ENCODE measurements at regions not wholly inside any gene's neighbourhood (a gene's known extent, or its start where the extent isn't known, plus 50 kb on each side); places are given as distances from the start of the nearest gene placed in this dataset.

DNA sequence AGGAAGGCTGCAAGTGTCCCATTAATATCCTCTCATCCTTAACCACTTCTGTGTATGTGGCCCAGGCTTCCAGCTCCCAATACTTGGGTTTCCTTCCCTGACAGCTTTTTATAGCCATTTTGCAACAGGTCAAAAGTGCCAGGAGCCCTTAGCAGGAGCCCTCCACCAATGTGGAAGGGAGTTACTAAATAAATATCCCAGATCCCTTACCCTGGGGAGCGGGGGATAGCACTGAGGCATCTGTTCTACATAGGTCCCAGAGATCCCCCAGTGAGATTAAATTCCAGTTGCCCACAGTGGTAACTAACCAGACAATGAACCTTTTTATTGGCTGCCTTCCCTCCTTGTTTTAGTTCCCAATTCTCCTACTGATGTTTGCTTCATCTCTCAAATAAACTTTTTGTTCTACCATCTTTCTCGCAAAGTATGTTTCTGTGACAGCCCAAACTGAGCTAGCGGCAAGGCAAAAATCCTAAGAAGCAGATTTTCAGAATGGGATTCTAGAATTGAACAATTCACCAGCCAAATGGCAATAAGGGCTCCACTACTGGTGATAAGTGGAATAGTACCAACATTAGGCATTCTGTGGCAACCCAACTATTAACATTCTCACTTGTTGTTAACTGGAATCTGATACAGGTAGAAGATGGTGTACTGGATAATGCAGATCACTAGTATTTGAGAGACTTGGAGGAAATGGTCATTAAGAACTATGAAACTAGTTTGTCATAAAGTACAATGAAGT lies 83.9 kb upstream of the MAPRE2 start:
- DNase-seq = no peak
- Histone ChIP-seq H3K9ac (ENCODE audit: low read length) (no peak overlapping the region), H3K27ac (ENCODE audit: low read length) (no peak overlapping the region), H3K9me2 (replicated peaks; ENCODE audit: insufficient read depth, low read length) (no peaks in the 10 kb centered on the region), H3K36me3 (ENCODE audit: insufficient read depth, low read length) (no peaks in the 10 kb centered on the region), H3K4me3 (ENCODE audit: low read length) (no peak overlapping the region), H3K4me2 (ENCODE audit: low read depth, low read length, poor library complexity, severe bottlenecking) (no peak overlapping the region), H2AFZ (ENCODE audit: low read length) (no peak overlapping the region), H3K4me1 (ENCODE audit: low read length) (no peaks in the 10 kb centered on the region), H3K9me3 (ENCODE audit: low read length) (no peaks in the 10 kb centered on the region), H4K20me1 (ENCODE audit: insufficient read depth, low read depth, low read length) (no peaks in the 10 kb centered on the region), H3K27me3 (ENCODE audit: low read length) (no peaks in the 10 kb centered on the region), H3K79me2 (ENCODE audit: low read length) (no peaks in the 10 kb centered on the region)

DNA sequence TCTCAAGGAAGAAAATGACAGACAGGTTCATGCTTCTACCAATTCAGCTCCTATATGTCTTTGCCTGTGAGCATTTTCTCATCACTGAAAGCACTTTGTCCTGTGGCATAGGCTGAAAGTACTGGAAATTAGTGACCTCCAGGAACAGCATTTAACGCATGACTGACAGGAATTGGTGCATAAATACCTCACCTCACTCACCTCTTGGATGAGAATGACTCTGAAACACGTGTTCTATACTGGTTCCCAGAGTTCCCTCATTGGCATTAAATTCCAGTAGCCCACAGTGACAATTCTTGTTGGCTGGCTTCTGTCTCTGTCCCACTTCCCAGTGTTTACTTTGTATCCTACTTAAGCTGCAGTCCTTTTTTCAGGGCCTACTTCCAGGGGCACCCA lies 83.4 kb upstream of the MAPRE2 start:
- no peak overlapping the region for H2AFZ ChIP-seq (ENCODE audit: low read length)
- no peaks in the 10 kb centered on the region for H3K9me2 ChIP-seq (replicated peaks; ENCODE audit: insufficient read depth, low read length)
- H3K9me3 ChIP-seq (ENCODE audit: low read length) = no peaks in the 10 kb centered on the region
- no peak overlapping the region for H3K4me3 ChIP-seq (ENCODE audit: low read length)
- no peak overlapping the region for H3K9ac ChIP-seq (ENCODE audit: low read length)
- no peaks in the 10 kb centered on the region for H3K27me3 ChIP-seq (ENCODE audit: low read length)
- no peak overlapping the region for H3K4me2 ChIP-seq (ENCODE audit: low read depth, low read length, poor library complexity, severe bottlenecking)
- H3K79me2 ChIP-seq (ENCODE audit: low read length) = no peaks in the 10 kb centered on the region
- H3K4me1 ChIP-seq (ENCODE audit: low read length) = no peaks in the 10 kb centered on the region
- no peak overlapping the region for H3K27ac ChIP-seq (ENCODE audit: low read length)
- H4K20me1 ChIP-seq (ENCODE audit: insufficient read depth, low read depth, low read length) = no peaks in the 10 kb centered on the region
- no peak for DNase-seq
- no peaks in the 10 kb centered on the region for H3K36me3 ChIP-seq (ENCODE audit: insufficient read depth, low read length)

DNA sequence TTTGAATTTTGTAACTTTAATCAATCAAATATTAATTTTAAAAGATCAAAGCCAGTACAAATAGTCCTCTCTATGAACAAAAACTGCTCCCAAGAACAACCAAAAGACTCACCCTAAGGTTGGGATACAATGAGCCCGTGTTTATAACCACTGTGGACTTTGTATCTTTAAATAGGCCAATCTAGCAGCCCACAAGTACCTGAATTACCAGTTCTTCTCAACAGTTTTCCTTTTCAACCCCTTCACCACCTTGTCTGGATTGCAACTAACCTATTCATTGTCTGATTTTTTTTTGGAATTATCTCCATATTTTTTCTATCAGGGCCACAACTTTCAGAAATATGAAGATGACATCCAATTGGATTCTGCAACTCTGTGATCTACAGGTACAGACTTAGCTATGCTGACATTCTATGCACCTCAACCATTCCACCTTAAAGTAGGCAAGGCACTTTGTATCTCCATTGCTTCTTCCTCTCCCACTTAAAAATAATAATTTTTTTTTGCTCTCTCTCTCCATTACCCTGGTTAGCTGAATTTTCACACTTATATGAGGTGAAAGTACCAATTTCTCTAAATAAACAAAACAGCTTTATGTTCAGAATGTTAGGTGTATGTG lies 81.9 kb upstream of the MAPRE2 start:
- Histone ChIP-seq H3K9me2 (replicated peaks; ENCODE audit: insufficient read depth, low read length) (no peaks in the 10 kb centered on the region), H4K20me1 (ENCODE audit: insufficient read depth, low read depth, low read length) (no peaks in the 10 kb centered on the region), H2AFZ (ENCODE audit: low read length) (no peak overlapping the region), H3K27ac (ENCODE audit: low read length) (no peak overlapping the region), H3K9me3 (ENCODE audit: low read length) (no peaks in the 10 kb centered on the region), H3K9ac (ENCODE audit: low read length) (no peak overlapping the region), H3K4me3 (ENCODE audit: low read length) (no peak overlapping the region), H3K36me3 (ENCODE audit: insufficient read depth, low read length) (no peaks in the 10 kb centered on the region), H3K27me3 (ENCODE audit: low read length) (no peaks in the 10 kb centered on the region), H3K79me2 (ENCODE audit: low read length) (no peaks in the 10 kb centered on the region), H3K4me2 (ENCODE audit: low read depth, low read length, poor library complexity, severe bottlenecking) (no peak overlapping the region), H3K4me1 (ENCODE audit: low read length) (no peaks in the 10 kb centered on the region)
- DNase-seq = no peak

DNA sequence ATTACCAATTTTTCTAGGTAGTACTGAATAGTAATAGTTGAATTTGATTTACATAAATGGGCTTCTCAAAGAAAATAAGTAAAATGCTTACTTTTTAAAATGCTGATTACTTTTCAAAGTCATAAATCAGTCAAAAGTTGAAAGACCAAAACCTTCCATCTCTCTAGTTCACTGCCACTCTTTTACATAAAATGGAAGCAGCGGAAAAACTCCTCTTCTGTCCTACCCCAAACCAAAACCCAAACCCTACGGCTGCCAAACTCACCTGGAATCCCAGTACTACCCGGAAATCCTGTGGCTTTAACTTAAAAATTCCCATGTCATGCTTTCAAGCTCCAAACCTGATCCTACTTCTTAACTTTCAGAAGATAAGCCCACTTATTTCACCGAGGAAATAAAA lies 81.2 kb upstream of the MAPRE2 start:
- no peaks in the 10 kb centered on the region for H3K9me3 ChIP-seq (ENCODE audit: low read length)

DNA sequence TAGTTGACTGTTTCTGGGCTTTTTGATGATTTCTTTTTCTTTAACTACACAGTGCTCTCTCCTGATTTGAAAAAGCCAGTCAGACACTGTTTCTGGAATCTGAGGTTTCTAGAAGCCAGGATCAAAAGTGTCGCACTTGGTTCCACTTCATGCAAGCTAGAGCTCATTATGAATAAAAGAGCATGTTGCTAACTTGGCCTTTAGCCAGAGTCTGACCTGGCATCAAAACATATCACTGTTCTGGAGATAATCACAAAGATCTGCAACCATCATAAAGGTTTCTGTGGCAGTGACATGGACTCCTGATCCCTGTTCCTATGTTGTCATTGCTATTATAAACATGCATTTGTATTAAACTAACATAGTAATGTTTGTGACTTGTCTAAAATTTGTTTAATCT lies 76.1 kb upstream of the MAPRE2 start:
- no peaks in the 10 kb centered on the region for H3K4me1 ChIP-seq (ENCODE audit: low read length)
- H3K79me2 ChIP-seq (ENCODE audit: low read length) = no peaks in the 10 kb centered on the region
- no peak overlapping the region for H3K4me2 ChIP-seq (ENCODE audit: low read depth, low read length, poor library complexity, severe bottlenecking)
- no peaks in the 10 kb centered on the region for H4K20me1 ChIP-seq (ENCODE audit: insufficient read depth, low read depth, low read length)
- H2AFZ ChIP-seq (ENCODE audit: low read length) = no peak overlapping the region
- no peaks in the 10 kb centered on the region for H3K9me2 ChIP-seq (replicated peaks; ENCODE audit: insufficient read depth, low read length)
- H3K4me3 ChIP-seq (ENCODE audit: low read length) = no peak overlapping the region
- H3K9ac ChIP-seq (ENCODE audit: low read length) = no peak overlapping the region
- H3K27ac ChIP-seq (ENCODE audit: low read length) = no peak overlapping the region
- DNase-seq = no peak
- H3K27me3 ChIP-seq (ENCODE audit: low read length) = no peaks in the 10 kb centered on the region
- H3K36me3 ChIP-seq (ENCODE audit: insufficient read depth, low read length) = no peaks in the 10 kb centered on the region
- H3K9me3 ChIP-seq (ENCODE audit: low read length) = no peaks in the 10 kb centered on the region

More for the DNA sequence above, 81.2 kb upstream of the MAPRE2 start:
- Histone ChIP-seq H3K36me3 (ENCODE audit: insufficient read depth, low read length) (no peaks in the 10 kb centered on the region), H3K9ac (ENCODE audit: low read length) (no peak overlapping the region), H3K4me2 (ENCODE audit: low read depth, low read length, poor library complexity, severe bottlenecking) (no peak overlapping the region), H3K79me2 (ENCODE audit: low read length) (no peaks in the 10 kb centered on the region), H4K20me1 (ENCODE audit: insufficient read depth, low read depth, low read length) (no peaks in the 10 kb centered on the region), H3K27ac (ENCODE audit: low read length) (no peak overlapping the region), H3K9me2 (replicated peaks; ENCODE audit: insufficient read depth, low read length) (no peaks in the 10 kb centered on the region), H3K4me1 (ENCODE audit: low read length) (no peaks in the 10 kb centered on the region), H3K27me3 (ENCODE audit: low read length) (no peaks in the 10 kb centered on the region), H3K4me3 (ENCODE audit: low read length) (no peak overlapping the region), H2AFZ (ENCODE audit: low read length) (no peak overlapping the region)
- DNase-seq = no peak

DNA sequence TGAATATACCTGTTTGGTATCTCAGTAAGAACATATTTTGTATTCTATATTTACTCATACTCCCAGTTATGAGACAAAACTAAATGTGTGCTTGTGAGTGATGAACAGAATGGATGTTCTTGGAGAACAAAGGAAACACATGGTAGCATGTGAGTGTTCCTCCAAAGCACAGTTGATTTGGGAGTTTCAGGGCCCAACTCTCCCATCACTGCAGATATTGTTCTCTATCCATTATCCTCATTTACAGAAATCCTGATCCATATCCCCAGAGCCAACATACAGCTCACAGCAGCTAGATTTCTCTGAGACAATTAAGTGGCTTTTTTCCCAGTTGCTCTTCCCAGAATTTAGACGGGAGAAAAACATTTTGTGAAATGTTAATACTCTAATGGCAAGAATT lies 75.6 kb upstream of the MAPRE2 start:
- Histone ChIP-seq H3K9me3 (ENCODE audit: low read length) (no peaks in the 10 kb centered on the region), H3K4me2 (ENCODE audit: low read depth, low read length, poor library complexity, severe bottlenecking) (no peak overlapping the region), H3K4me1 (ENCODE audit: low read length) (no peaks in the 10 kb centered on the region), H3K4me3 (ENCODE audit: low read length) (no peak overlapping the region), H3K36me3 (ENCODE audit: insufficient read depth, low read length) (no peaks in the 10 kb centered on the region), H3K27me3 (ENCODE audit: low read length) (no peaks in the 10 kb centered on the region), H4K20me1 (ENCODE audit: insufficient read depth, low read depth, low read length) (no peaks in the 10 kb centered on the region), H3K79me2 (ENCODE audit: low read length) (no peaks in the 10 kb centered on the region), H3K27ac (ENCODE audit: low read length) (no peak overlapping the region), H3K9ac (ENCODE audit: low read length) (no peak overlapping the region), H2AFZ (ENCODE audit: low read length) (no peak overlapping the region), H3K9me2 (replicated peaks; ENCODE audit: insufficient read depth, low read length) (no peaks in the 10 kb centered on the region)
- no peak for DNase-seq

DNA sequence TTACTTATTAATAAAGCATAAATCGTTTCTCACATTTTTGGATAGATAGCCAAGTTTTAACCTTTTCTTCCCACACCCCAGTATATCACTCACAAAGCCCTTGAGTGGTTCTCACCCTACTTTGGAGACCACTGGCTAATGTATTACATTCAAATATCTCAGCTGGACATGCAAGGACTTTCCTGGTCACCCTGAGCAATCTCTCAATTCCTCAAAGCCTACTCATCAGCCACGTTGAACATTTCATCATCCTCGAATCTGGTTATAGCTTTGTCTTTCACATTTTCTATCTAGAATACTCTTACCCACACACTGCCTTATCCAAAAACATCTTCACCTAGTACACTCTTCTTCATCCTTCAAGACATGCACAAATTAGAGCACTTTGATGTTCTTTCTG lies 71.1 kb upstream of the MAPRE2 start:
- H3K9me3 ChIP-seq (ENCODE audit: low read length) = no peaks in the 10 kb centered on the region
- no peaks in the 10 kb centered on the region for H3K9me2 ChIP-seq (replicated peaks; ENCODE audit: insufficient read depth, low read length)
- H4K20me1 ChIP-seq (ENCODE audit: insufficient read depth, low read depth, low read length) = no peaks in the 10 kb centered on the region
- no peak for DNase-seq
- H3K36me3 ChIP-seq (ENCODE audit: insufficient read depth, low read length) = no peaks in the 10 kb centered on the region
- H3K4me2 ChIP-seq (ENCODE audit: low read depth, low read length, poor library complexity, severe bottlenecking) = no peak overlapping the region
- no peaks in the 10 kb centered on the region for H3K79me2 ChIP-seq (ENCODE audit: low read length)
- no peaks in the 10 kb centered on the region for H3K27me3 ChIP-seq (ENCODE audit: low read length)
- no peak overlapping the region for H3K27ac ChIP-seq (ENCODE audit: low read length)
- no peak overlapping the region for H2AFZ ChIP-seq (ENCODE audit: low read length)
- no peaks in the 10 kb centered on the region for H3K4me1 ChIP-seq (ENCODE audit: low read length)
- no peak overlapping the region for H3K4me3 ChIP-seq (ENCODE audit: low read length)
- H3K9ac ChIP-seq (ENCODE audit: low read length) = no peak overlapping the region

DNA sequence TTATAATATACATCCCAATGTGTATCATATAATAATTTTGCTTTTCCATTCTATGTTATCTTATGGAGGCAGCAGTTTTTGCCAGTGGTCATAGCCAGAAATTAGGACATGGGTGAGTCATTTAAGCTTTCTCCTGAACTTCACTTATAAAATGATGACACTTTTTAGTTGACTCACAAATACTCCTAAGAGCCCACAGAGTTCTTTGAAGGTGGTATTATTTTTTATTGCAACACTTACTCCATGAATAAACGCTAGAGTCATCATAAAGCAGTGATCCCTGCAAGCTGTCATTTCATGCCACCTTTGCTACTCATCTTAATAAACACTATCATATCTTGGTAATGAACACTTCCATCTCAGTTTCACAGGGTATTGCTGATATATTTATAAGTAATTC lies 69.9 kb upstream of the MAPRE2 start:
- H3K9me2 ChIP-seq (replicated peaks; ENCODE audit: insufficient read depth, low read length) = no peaks in the 10 kb centered on the region
- H3K27ac ChIP-seq (ENCODE audit: low read length) = no peak overlapping the region
- H3K4me3 ChIP-seq (ENCODE audit: low read length) = no peak overlapping the region
- no peaks in the 10 kb centered on the region for H3K36me3 ChIP-seq (ENCODE audit: insufficient read depth, low read length)
- H3K79me2 ChIP-seq (ENCODE audit: low read length) = no peaks in the 10 kb centered on the region
- H2AFZ ChIP-seq (ENCODE audit: low read length) = no peak overlapping the region
- DNase-seq = no peak
- no peaks in the 10 kb centered on the region for H3K9me3 ChIP-seq (ENCODE audit: low read length)
- no peaks in the 10 kb centered on the region; the same call in 1 of the 2 replicates for H3K4me1 ChIP-seq (ENCODE audit: low read length)
- no peaks in the 10 kb centered on the region for H3K27me3 ChIP-seq (ENCODE audit: low read length)
- H4K20me1 ChIP-seq (ENCODE audit: insufficient read depth, low read depth, low read length) = no peaks in the 10 kb centered on the region
- H3K9ac ChIP-seq (ENCODE audit: low read length) = no peak overlapping the region
- H3K4me2 ChIP-seq (ENCODE audit: low read depth, low read length, poor library complexity, severe bottlenecking) = no peak overlapping the region
